ENCODE measurements at regions not wholly inside any gene's neighbourhood (a gene's known extent, or its start where the extent isn't known, plus 50 kb on each side); places are given as distances from the start of the nearest gene placed in this dataset.

GRCh38 chr4:83890816-83891215 lies 354.9 kb downstream of the GPAT3 start:
- TF ChIP-seq, protein P1, sequence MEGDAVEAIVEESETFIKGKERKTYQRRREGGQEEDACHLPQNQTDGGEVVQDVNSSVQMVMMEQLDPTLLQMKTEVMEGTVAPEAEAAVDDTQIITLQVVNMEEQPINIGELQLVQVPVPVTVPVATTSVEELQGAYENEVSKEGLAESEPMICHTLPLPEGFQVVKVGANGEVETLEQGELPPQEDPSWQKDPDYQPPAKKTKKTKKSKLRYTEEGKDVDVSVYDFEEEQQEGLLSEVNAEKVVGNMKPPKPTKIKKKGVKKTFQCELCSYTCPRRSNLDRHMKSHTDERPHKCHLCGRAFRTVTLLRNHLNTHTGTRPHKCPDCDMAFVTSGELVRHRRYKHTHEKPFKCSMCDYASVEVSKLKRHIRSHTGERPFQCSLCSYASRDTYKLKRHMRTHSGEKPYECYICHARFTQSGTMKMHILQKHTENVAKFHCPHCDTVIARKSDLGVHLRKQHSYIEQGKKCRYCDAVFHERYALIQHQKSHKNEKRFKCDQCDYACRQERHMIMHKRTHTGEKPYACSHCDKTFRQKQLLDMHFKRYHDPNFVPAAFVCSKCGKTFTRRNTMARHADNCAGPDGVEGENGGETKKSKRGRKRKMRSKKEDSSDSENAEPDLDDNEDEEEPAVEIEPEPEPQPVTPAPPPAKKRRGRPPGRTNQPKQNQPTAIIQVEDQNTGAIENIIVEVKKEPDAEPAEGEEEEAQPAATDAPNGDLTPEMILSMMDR (IDR thresholded peaks at IDR 0.05): no peak
- TF ChIP-seq POLR2A (IDR thresholded peaks at IDR 0.05): no peak
